ENCODE measurements at regions not wholly inside any gene's neighbourhood (a gene's known extent, or its start where the extent isn't known, plus 50 kb on each side); places are given as distances from the start of the nearest gene placed in this dataset.

DNA sequence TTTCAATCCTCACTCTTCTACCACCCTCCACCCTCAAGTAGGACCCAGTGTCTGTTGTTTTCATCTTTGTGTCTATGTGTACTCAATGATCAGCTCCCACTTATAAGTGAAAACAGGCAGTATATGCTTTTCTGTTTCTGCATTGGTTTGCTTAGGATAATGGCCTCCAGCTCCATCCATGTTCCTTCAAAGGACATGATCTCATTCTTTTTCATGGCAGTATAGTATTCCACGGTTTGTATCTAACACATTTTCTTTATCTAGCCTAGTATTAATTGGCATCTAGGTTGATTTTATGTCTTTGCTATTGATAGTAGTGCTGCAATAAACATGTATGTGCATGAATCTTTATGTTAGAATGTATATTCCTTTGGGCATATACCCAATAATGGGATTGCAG is 259.8 kb upstream of the KIF2A start:
- H3K36me3 Mint-ChIP-seq (ENCODE audit: insufficient read depth): no peaks in the 10 kb centered on the region
- H3K4me1 Mint-ChIP-seq (ENCODE audit: low read depth): no peaks in the 10 kb centered on the region
- peaks cover 13% of the 10 kb centered on the region for H3K9me3 Mint-ChIP-seq
- no peak for ATAC-seq
- no peak overlapping the region for H3K4me3 Mint-ChIP-seq
- H3K27me3 Mint-ChIP-seq (ENCODE audit: low read depth): no peaks in the 10 kb centered on the region
- DNase-seq: no peak

DNA sequence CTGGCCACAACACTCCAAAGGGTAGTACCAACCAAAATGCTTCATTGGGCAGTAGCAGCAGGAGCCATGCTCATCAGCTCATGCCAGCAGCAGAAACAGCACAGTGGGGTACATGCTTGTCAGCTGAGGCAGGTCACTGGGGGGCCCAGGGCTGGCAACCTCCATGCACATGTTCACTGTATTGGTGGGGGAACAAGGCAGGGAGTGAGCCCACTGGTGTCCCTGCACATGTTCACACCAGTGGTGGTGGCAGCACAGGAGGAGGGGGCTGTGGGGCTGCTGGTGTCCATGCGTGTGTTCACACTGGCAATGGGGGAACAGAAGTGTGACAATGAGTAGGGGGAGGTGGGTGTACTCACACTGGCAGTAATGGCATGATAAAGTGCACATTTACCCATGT is 254.3 kb upstream of the KIF2A start:
- H3K36me3 Mint-ChIP-seq (ENCODE audit: insufficient read depth): no peaks in the 10 kb centered on the region
- H3K9me3 Mint-ChIP-seq: peaks cover 15% of the 10 kb centered on the region
- no peaks in the 10 kb centered on the region for H3K4me1 Mint-ChIP-seq (ENCODE audit: low read depth)
- no peak overlapping the region for H3K4me3 Mint-ChIP-seq
- peaks cover 1% of the 10 kb centered on the region for H3K27me3 Mint-ChIP-seq (ENCODE audit: low read depth)
- no peak for DNase-seq
- ATAC-seq: no peak

DNA sequence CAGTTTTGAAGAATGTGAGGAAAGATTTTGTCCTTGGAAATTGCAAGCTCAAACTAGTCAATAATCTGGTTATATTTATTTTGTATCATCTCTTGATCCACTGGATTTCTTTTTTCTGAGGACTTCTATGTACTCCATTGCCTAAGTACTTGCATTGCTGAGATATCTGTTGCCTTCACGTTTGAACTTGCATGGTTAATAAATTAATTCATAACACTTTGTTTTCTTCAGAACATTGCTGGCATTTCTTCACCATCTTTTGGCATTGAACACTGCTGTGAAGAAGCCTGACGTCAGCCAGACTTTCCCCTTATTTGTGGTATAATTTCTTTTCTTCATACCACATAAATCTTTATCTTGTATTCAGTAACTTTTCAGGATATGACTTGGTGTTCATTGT is 246.0 kb upstream of the KIF2A start:
- no peak for ATAC-seq
- DNase-seq: no peak
- H3K4me3 Mint-ChIP-seq: no peak overlapping the region
- H3K36me3 Mint-ChIP-seq (ENCODE audit: insufficient read depth): no peaks in the 10 kb centered on the region
- no peaks in the 10 kb centered on the region for H3K4me1 Mint-ChIP-seq (ENCODE audit: low read depth)
- no peaks in the 10 kb centered on the region for H3K9me3 Mint-ChIP-seq
- H3K27me3 Mint-ChIP-seq (ENCODE audit: low read depth): no peaks in the 10 kb centered on the region

DNA sequence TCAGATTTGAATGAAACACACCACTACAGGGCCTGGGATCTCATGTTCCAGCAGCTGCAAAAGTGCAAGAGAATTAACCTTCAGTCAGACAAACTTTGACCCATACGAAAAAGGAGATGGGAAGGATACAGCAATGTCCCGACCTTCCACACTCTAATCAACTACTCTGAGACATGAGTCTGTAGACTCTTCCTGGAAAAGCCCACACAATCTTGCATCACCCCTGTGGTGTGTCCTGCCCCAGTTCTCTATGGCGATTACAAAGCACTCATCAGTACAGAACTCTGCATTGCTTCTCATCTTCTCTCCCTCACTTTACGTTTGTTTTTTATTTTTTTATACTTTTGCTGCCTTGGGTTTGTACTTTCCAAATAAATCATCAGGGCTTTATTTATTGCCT is 241.0 kb upstream of the KIF2A start:
- H3K36me3 Mint-ChIP-seq (ENCODE audit: insufficient read depth): no peaks in the 10 kb centered on the region
- H3K27me3 Mint-ChIP-seq (ENCODE audit: low read depth): peaks cover 5% of the 10 kb centered on the region
- no peak overlapping the region for H3K4me3 Mint-ChIP-seq
- H3K9me3 Mint-ChIP-seq: no peaks in the 10 kb centered on the region
- DNase-seq (no peak), ATAC-seq (no peak)
- no peaks in the 10 kb centered on the region for H3K4me1 Mint-ChIP-seq (ENCODE audit: low read depth)

DNA sequence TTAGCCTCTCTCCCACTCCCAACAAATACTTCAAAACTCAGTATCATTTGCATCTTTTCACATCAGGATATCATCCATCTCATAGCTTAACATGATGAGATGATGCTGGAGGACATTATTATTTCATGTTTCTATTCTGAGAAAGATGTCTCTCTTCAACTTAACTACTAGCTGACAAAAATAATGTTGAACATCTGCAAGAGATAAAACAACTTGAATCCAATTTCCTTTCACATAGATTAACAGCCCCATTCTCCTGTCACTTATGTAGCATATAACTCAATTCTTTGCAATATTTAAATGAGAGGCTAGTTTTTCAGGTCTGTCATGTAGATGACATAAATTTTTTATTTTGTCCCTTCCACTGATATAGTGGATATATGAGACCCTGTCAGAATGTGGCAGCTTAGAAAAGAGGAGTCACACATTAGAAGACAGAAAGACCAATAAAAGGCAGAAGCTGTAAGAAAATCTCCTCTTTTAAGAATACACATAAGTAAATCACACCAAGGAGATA is 239.2 kb upstream of the KIF2A start:
- Mint-ChIP-seq H3K4me3 (no peak overlapping the region), H3K4me1 (ENCODE audit: low read depth) (no peaks in the 10 kb centered on the region), H3K27me3 (ENCODE audit: low read depth) (peaks cover 5% of the 10 kb centered on the region), H3K9me3 (no peaks in the 10 kb centered on the region), H3K36me3 (ENCODE audit: insufficient read depth) (no peaks in the 10 kb centered on the region)
- DNase-seq (no peak), ATAC-seq (no peak)

DNA sequence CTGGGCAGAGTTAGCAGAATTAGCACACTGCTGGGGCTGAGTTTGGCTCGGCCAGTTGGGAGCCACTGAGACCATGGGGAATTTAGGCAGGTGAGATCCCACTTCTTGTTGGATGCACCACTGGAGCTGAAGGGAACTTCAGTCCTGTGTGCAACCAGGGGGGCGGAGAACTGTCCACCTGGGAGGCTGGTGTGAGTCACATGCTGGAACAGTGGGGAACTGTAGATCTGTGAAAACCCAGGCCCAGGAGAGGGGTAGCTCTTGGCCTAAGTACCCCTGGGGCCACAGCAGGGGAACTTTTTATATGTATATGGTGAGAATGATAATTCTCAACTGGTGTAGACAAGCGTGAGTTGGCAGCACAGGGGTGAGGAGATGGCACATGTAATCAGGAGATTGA is 237.5 kb upstream of the KIF2A start:
- ATAC-seq (no peak), DNase-seq (no peak)
- Mint-ChIP-seq H3K36me3 (ENCODE audit: insufficient read depth) (no peaks in the 10 kb centered on the region), H3K4me3 (no peak overlapping the region), H3K4me1 (ENCODE audit: low read depth) (no peaks in the 10 kb centered on the region), H3K9me3 (no peaks in the 10 kb centered on the region), H3K27me3 (ENCODE audit: low read depth) (peaks cover 5% of the 10 kb centered on the region)

DNA sequence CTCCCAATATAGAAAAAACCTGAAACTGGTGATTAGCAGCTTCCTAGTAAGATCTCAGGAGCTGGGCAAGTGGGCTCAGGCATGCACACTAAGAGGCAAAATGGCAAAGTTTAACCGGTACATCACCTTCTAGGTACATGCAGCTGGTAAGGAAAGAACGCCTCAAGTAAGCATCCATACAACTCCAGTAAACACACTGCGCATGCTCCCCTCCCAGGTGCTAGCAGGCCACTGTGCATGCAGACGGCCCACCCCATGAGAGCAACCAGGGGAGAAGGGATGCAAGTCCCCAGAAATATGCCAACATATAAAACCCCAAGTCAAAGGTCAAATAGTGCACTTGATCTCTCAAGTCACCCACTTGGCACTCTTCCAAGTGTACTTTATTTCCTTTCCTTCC is 228.6 kb upstream of the KIF2A start:
- H3K9me3 Mint-ChIP-seq: no peaks in the 10 kb centered on the region
- no peak overlapping the region for H3K4me3 Mint-ChIP-seq
- peaks cover 4% of the 10 kb centered on the region for H3K4me1 Mint-ChIP-seq (ENCODE audit: low read depth)
- DNase-seq: no peak
- no peaks in the 10 kb centered on the region for H3K27me3 Mint-ChIP-seq (ENCODE audit: low read depth)
- H3K36me3 Mint-ChIP-seq (ENCODE audit: insufficient read depth): no peaks in the 10 kb centered on the region
- ATAC-seq: no peak

DNA sequence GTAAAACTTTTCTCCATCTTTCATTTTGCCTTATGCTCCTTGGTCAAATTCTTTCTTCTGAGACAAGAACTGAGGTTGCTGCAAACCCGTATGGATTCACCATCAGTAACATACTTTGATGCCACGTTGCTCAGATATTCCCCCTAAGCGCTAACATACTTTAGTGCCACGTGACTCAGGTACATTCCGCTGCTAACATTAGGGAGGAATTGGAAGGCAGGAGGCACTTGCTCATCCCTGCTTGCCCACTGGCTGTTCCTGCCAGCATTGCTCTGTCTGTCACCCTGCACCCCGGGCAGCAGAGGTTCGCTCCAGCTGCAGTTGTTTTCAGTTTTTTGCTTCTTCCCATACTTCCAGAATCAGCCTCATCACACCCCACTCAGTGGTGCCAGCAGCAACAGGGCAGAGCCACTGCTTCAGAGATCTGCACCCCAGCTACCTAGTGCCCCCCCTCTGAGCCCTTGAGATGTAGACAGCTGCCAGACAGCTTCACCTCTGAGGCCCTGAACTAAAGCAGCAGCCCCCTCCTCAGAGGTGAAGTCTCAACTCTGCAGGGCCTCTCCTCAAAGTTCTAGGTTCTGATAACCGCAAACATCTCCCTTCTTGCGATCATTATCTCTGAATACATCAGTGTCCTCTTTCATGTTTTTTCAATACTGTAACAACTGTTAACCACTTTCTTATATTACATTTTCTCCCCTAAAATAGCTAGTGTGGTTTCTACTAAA is 228.0 kb upstream of the KIF2A start:
- H3K4me1 Mint-ChIP-seq (ENCODE audit: low read depth): peaks cover 4% of the 10 kb centered on the region
- no peak for ATAC-seq

DNA sequence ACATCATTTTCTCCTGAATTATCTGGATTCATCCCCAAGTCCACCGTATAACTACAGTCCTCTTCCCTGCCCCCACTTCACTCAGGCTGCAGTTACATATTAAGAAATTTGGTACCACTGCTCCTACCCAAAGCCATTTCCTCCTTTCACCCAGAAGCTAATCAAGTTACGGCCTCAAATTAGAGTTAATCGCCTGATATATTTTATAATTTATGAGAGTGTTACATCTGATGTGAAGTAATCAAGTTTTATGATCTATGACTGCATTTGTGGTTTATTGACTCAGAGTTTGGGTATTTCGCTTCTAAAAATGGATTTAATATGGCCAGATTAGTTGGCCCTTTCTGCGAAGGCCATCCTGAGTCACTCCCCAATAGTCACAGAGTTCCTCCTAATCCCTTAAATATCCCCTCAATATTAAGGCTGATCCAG is 223.6 kb upstream of the KIF2A start:
- DNase-seq (no peak), ATAC-seq (no peak)
- H3K36me3 Mint-ChIP-seq (ENCODE audit: insufficient read depth): no peaks in the 10 kb centered on the region
- peaks cover 2% of the 10 kb centered on the region for H3K27me3 Mint-ChIP-seq (ENCODE audit: low read depth)
- H3K4me1 Mint-ChIP-seq (ENCODE audit: low read depth): peaks cover 4% of the 10 kb centered on the region
- H3K4me3 Mint-ChIP-seq: no peak overlapping the region
- H3K9me3 Mint-ChIP-seq: no peaks in the 10 kb centered on the region

More for the DNA sequence above, 228.0 kb upstream of the KIF2A start:
- no peaks in the 10 kb centered on the region for H3K36me3 Mint-ChIP-seq (ENCODE audit: insufficient read depth)
- H3K27me3 Mint-ChIP-seq (ENCODE audit: low read depth): no peaks in the 10 kb centered on the region
- DNase-seq: no peak
- no peak overlapping the region for H3K4me3 Mint-ChIP-seq
- H3K9me3 Mint-ChIP-seq: no peaks in the 10 kb centered on the region

DNA sequence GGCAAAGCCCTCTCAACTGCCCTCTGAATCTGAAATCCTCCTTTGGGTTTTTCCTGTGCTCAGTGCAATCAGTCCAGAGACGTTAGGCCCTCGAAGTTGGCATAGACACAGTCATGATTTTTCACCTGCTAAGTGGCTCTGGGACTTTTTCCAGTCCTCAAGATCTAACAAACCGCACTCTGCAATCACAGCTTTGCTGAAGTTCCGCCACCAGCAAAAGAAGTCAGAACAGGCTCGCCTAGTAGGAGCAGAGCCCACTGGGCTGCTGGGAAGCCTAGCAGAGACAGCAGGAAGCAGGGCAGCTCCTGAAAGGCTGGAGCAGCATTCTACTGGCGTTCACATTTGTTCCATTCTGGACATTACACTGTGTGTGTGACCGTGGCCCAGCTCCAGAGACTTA is 222.8 kb upstream of the KIF2A start:
- ATAC-seq: no peak
- Mint-ChIP-seq H3K36me3 (ENCODE audit: insufficient read depth) (no peaks in the 10 kb centered on the region), H3K27me3 (ENCODE audit: low read depth) (peaks cover 2% of the 10 kb centered on the region), H3K9me3 (no peaks in the 10 kb centered on the region), H3K4me1 (ENCODE audit: low read depth) (peaks cover 1% of the 10 kb centered on the region), H3K4me3 (no peak overlapping the region)
- DNase-seq: no peak

DNA sequence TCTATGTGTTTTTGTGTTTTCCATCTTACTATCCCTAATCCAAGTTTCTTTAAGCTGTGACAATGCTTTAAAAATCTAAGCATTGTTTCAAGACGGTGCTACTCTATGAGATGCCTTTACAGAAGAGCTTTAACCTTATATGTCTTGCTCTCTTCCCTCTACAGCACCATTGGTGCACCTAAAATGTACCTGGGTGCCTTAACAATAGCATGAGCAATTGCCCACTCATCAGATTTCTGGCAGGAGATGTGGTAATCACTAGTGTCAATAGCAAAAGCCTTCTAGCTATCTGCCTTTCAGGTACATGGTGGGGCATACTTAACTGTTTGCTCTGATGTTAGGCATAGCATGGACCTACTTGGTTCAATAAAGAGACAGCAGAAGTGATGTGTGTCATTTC is 222.3 kb upstream of the KIF2A start:
- Mint-ChIP-seq H3K36me3 (ENCODE audit: insufficient read depth) (no peaks in the 10 kb centered on the region), H3K27me3 (ENCODE audit: low read depth) (peaks cover 2% of the 10 kb centered on the region), H3K4me3 (no peak overlapping the region), H3K4me1 (ENCODE audit: low read depth) (no peaks in the 10 kb centered on the region), H3K9me3 (no peaks in the 10 kb centered on the region)
- DNase-seq (no peak), ATAC-seq (no peak)

DNA sequence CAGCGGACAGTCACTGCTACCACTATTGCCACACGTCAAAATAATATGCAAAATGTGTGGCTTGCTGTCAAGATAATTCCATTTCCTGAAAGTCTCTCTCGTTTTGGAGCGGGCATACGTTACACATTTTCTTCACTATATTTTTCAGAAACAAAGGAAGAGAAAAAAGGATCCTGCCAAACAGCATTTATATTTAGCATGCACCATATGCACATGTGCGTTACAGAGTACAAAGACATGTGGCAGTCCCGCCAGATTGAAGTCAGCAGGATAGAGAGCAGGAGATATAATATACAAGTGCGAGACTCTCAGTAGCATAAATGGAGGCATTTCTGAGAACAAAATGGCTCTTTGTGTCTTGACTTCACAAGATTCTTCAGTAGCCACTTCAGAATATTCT is 221.6 kb upstream of the KIF2A start:
- no peak for DNase-seq
- no peak overlapping the region for H3K4me3 Mint-ChIP-seq
- peaks cover 2% of the 10 kb centered on the region for H3K27me3 Mint-ChIP-seq (ENCODE audit: low read depth)
- no peak for ATAC-seq
- H3K36me3 Mint-ChIP-seq (ENCODE audit: insufficient read depth): no peaks in the 10 kb centered on the region
- H3K9me3 Mint-ChIP-seq: no peaks in the 10 kb centered on the region
- H3K4me1 Mint-ChIP-seq (ENCODE audit: low read depth): no peaks in the 10 kb centered on the region

DNA sequence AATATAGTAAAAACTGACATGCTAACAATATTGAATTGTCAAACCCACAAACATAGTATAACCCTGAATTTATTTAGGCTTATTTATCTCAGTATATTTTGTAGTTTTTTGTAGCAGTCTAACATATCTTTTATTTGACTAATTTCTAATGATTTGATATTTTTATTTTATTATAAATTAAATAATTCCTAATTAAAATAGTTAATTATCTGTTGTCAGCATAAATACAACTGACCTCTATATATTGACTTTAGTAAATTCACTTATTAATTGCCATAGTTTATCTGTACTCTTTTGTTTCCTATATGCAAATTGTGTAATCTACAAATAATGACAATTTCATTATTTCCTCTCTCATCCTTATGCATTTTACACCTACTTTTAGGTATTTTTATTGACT is 215.1 kb upstream of the KIF2A start:
- Mint-ChIP-seq H3K36me3 (ENCODE audit: insufficient read depth) (no peaks in the 10 kb centered on the region), H3K9me3 (no peaks in the 10 kb centered on the region), H3K4me3 (no peak overlapping the region), H3K4me1 (ENCODE audit: low read depth) (peaks cover 4% of the 10 kb centered on the region), H3K27me3 (ENCODE audit: low read depth) (peaks cover 4% of the 10 kb centered on the region)
- ATAC-seq: no peak
- no peak for DNase-seq

DNA sequence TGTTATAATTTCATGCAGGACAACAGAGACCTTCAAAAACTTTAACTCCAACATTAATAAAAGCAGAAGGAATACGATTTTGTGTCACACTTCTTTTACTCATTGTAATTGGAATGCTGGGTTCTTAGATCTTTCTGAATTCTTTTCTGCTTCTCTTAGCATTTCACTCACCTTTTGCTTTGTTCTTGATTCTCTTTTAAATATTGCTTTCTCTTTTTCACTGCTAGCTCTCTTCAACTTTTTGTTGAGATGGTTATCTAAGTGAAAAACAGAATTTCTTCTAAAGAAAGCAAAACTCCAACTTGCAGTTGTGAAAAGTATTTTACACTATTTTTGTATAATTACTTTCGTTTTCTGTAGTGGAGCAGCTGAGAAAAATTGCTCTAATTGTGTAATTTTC is 212.6 kb upstream of the KIF2A start:
- H3K36me3 Mint-ChIP-seq (ENCODE audit: insufficient read depth): no peaks in the 10 kb centered on the region
- no peak overlapping the region for H3K4me3 Mint-ChIP-seq
- H3K27me3 Mint-ChIP-seq (ENCODE audit: low read depth): peaks cover 2% of the 10 kb centered on the region
- DNase-seq (no peak), ATAC-seq (no peak)
- peaks cover 4% of the 10 kb centered on the region for H3K4me1 Mint-ChIP-seq (ENCODE audit: low read depth)
- H3K9me3 Mint-ChIP-seq: no peaks in the 10 kb centered on the region

DNA sequence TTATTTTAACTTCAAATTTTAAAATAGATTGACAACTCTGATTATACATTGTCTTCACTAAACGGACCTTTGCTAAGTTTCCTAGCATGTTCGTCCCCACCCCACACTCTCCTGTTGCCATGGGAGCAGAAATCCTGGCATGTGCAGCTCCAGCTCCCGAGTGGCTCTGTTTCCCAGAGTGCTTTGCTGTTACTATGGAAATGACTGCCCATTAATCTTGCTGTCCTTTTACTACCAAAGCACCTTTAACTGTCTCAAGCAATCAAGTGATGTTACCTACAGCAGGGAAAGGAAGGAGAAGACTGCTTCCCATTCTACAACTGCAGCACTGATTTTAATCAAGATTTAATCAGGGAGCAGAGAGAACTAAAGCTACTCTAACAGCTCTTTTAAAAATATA is 212.0 kb upstream of the KIF2A start:
- peaks cover 4% of the 10 kb centered on the region for H3K4me1 Mint-ChIP-seq (ENCODE audit: low read depth)
- no peaks in the 10 kb centered on the region for H3K9me3 Mint-ChIP-seq
- H3K27me3 Mint-ChIP-seq (ENCODE audit: low read depth): peaks cover 2% of the 10 kb centered on the region
- ATAC-seq (no peak), DNase-seq (no peak)
- peak overlapping the region; percentile 44 for H3K4me3 Mint-ChIP-seq
- H3K36me3 Mint-ChIP-seq (ENCODE audit: insufficient read depth): no peaks in the 10 kb centered on the region
